ENCODE measurements at regions not wholly inside any gene's neighbourhood (a gene's known extent, or its start where the extent isn't known, plus 50 kb on each side); places are given as distances from the start of the nearest gene placed in this dataset.

- TF ChIP-seq CTCF (IDR thresholded peaks at IDR 0.05) (no peak), EZH2 (IDR thresholded peaks at IDR 0.05; ENCODE audit: borderline replicate concordance, insufficient read depth, low read depth, low read length, poor library complexity, severe bottlenecking) (no peak)
These were observed 479.3 kb downstream of the EPHA3 start for GRCh38 chr3:89586676-89587075.
